Fibroblast of skin of back (primary cell): ENCODE measurements at regions not wholly inside any gene's neighbourhood (a gene's known extent, or its start where the extent isn't known, plus 50 kb on each side); places are given as distances from the start of the nearest gene placed in this dataset.
A peak's percentile ranks its signal among the peaks of the same experiment; 100 is the strongest.

Source experiments
- DNase-seq: peaks from one replicate; pipeline ENCODE4 v3.0.0-alpha.2; 2013

DNA sequence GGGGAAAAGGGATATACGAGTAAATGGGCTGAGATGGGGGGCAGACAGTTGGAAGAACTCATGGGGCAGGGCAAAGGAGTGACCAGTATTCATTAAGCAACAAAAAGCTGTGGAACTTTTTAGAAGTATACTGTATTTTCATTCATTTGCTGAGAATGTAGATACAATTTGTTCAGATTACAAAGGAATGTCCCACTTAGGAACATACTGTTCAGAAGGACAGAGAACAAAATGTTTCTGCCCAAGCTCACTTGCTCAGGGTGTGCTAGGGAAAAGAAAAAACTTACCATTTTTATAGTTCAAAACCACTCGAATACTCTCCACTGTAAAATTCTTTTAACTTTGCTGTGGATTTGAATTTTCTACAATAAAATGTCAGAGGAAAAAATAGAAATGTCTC, 135.2 kb upstream of the AFF2 start:
- no peak for DNase-seq

DNA sequence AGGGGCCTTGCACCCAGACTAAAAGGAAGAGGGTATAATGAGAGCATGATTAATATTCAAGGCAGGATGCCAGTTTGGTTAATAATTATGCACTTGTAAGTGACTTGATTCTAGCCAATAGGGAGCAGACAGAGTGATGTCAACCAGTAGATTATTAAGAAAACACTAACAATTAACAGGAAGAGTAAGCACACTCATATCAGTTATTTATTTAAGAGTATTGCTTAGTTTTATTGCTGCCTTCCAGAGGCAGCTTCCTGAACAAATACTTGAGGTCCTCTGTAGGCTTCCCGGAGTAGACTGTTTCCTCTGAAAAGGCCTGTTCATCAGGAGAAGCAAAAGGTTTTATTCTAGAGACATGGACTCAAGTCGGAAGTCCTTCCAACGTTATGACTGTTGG, 129.1 kb upstream of the AFF2 start:
- DNase-seq: no peak

DNA sequence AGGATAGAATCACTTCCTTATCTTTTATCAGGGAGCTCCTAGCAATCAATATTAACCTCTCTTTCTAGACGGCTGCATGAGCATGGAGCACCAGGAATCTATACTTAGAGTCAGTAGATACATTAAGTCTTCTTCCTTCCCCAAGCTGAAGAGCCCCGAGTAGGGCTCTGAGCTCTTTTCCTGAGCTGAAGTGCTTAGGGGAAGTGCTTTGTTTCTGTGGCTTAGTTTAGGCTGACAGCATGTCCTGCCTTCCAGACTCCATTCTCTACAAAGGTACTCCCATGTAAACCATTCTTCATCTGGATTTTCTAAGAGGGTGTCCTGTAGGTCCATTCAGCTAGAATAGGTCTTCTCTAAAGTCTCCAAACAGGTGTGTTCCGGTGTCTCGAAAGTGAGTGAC, 127.5 kb upstream of the AFF2 start:
- no peak for DNase-seq

DNA sequence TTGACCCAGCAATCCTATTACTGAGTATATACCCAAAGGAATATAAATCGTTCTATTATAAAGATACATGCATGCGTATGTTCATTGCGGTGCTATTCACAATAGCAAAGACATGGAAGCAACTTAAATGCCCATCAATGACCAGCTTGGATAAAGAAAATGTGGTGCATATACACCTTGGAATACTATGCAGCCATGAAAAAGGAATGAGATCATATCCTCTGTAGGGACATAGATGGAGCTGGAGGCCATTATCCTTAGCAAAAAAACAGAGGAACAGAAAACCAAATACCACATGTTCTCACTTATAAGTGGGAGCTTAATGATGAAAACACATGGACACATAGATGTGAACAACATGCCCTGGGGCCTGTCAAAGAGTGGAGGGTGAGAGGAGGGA, 124.1 kb upstream of the AFF2 start:
- no peak for DNase-seq

DNA sequence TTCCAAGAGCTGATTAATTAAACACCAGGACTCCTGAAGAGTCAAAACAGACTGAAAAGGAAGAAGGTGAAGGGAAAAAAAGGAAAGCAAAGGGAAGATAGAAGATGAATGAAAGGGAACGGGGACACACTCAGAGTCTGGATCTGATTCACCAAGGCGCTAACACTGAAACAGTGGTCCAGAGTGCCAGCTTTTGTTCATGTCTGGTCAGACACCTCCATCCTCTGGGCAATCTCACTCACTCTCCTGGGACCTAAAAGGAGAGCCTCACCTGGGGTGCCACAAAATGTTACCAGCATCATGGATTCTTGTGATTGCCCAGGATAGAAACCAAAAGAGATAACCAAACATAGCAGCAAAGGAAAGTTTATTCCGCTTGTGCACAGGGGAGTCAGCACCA, 120.3 kb upstream of the AFF2 start:
- DNase-seq: no peak

DNA sequence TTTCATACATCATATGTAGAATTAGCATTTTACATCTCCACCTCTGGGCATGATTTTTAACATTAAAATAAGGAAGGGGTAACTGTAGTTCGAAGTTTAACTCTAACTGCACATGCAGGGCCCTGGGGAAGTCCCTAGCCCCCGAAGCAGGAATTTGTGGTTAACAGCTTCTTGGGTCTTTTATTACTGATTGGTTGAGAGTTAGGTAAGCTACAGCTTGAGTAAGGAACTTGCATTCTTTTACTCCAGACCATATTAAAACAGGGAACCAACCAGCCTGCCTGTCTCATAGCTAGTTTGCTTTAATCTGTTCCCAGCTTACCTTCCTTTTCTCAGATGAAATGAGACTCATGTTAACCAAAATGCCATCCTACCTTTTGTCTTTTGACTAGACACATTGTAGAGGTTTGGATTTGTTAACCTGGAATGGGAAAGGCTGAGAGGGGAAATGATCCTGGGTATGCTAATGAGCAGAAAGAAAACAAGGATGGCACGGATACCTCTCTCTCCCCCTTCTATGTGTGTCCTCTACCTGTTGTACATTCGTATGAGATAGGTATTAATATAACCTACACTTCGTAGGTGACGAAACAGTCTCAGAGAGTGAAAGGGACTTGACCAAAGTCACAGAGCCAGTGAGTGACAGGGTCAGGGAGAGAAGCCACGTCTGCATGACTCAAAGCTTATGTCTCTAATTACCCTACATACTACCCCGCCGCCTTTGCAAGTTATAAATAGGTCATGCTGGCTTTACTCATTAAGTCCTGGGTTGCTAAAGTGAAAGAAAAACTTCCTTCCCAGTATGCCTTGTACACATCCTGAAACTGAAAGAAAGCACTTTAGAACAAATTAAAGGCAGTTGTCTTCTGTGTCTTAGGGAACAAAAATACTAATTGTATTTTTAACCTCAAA, 119.5 kb upstream of the AFF2 start:
- peak; percentile 42 for DNase-seq

DNA sequence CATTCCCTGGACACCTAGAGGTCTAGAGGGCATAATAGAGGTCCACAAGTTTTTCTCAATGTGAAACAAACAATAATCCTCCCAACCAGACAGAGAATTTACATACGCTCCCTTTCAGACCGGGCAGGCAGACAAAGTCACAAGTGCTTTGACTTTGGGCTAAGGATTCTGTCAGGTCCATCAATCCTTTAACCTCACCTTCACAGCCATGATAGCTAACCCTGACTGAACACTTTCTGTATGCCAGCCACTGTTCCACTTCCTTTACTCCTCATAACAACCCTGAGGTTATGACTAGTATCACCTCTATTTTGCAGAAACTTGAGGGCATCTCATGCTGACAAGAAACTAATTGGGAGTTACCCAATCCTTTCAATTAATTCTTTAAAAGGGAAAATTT, 118.8 kb upstream of the AFF2 start:
- no peak for DNase-seq

DNA sequence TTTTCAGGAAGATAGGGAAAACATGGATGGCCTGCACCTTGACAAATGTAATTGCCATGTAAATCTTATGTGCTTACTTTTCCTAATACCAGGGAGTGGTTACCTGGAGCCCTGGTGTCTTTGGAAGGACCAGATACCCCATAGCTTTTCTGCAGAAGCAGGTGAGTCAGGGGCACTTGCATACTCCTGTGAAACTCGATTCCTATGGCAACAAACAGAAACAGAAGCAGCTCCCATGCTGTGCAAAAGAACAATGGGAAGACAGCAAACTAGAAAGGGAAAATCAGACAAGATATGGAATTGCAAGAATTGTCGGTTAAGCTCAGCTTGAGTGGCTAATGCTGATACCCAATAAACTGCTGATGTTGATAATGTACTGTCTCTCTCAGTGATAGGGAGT, 117.4 kb upstream of the AFF2 start:
- no peak for DNase-seq

DNA sequence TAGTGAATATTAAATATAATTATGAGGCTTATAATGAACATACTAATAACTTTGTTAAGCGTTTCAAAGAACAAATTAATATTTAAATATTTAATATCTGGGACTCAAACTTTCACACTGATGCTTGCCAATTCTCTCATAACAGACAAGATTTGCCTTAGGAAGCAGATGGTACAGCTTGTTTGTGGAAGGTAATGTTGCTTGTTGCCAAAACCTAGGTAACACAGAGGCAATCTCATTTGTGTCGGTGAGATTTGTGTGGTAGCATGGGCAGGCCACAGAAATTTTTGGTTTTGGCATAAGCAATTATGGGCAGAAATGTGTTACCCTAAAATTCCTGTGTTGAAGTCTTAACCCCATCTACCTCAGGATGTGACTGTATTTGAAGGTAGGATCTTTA, 114.9 kb upstream of the AFF2 start:
- DNase-seq: no peak

DNA sequence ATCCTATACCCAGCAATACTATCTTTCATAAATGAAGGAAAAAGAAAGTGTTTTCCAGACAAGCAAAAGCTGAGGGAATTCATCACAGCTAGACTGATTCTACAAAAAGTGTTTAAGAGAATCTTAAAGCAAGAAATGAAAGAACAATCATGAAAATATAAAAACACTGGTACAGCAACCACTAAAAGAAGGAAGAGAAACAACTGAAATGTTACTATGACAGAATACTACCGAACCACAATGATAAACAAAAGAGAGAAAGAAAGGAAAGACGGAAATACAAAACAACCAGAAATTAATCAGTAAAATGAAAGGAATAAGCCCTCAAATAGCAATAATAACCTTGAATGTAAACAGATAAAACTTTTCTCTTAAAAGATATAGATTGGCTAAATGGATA, 110.8 kb upstream of the AFF2 start:
- DNase-seq: no peak

DNA sequence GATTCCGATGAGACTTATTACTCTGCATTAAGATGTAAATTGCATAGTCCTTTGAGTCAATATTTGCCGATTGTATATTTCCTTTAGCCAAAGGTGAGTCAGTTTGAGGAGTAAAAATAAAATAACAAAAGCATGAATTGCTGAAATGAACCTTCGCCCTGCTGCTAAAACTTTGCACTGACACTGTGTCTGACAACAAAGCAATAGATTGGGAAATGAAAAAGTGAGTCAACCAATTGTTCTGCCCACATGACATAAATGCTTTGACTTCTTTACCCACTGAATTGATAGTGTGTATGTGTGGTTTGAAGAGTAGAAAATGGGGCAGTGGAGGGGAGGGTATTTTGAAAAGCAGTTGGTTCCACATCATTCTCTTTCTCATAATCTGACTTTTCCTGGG, 88.4 kb upstream of the AFF2 start:
- no peak for DNase-seq

DNA sequence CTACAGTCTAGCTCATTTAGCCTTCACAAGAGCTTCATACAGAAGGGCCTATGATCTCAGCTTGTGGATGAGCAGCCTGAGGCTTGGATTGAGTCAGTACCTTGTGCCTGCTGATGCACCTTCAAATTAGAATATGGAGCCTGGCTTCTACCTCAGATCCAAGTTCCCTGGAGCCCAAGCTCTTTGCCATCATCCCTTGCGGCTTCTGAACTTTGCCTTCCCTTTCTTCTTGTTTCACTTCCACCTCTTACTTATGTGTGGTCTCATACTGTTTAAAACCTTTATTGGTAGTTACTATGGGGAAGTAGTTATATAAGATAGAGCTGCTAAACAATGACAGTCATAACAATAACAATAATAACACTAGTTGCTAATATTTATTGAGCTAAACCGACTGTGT, 84.3 kb upstream of the AFF2 start:
- no peak for DNase-seq

DNA sequence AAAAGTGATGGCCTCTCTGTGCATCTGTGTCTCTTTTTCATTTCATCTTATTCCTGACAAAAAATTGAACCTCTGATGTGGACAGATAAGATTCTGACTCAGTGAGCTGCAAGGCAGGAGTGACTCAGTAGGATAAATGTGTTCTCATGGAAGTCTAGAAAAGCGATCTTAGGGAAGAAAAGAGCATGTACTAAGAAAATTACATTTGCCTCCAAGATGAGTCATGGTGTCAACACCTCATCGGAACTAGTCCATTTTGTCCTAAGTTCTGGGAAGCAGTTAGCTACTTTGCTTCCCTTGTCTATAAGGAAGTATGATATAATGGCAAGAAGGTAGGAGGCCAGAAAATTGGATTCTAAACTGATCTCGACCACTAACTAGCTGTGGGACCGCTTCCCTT, 83.5 kb upstream of the AFF2 start:
- DNase-seq: peak; percentile 25

DNA sequence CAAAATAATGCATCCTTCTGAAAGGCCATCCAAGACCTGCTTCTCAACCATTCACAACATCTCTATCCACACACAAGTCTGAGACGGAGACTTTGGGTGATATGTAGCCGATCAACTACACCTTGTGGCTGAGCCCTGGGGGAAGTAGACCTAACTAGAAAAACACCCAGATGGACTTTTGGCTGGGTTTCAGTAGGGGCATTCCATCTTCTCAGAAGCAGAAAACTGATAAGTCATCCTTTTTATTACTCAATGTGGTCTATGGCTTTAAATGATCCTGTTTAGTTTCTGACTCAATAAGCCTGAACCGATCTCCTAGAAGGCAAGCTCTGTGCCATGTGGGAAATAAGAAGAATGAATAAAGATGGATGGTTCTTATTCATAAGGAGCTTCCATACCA, 82.5 kb upstream of the AFF2 start:
- peak; percentile 11 for DNase-seq

DNA sequence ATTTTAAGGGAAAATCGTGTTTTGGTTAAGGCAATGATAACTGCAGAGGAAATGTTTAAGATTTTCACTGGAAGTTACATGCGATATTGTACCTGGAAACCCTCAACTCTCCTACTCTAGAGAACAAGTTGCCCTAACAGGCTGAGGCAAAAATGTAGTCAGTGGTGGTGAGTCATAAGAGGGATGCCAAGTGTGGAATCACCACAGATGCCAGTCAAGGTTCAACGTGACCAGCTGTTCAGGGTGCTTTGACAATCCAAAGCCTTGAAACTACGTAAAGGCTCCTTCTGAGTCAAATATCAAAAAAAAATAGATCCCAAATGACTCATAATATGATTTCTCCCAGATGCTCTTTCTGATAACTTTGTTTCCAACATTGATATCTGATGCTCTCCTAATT, 77.9 kb upstream of the AFF2 start:
- DNase-seq: peak; percentile 1

DNA sequence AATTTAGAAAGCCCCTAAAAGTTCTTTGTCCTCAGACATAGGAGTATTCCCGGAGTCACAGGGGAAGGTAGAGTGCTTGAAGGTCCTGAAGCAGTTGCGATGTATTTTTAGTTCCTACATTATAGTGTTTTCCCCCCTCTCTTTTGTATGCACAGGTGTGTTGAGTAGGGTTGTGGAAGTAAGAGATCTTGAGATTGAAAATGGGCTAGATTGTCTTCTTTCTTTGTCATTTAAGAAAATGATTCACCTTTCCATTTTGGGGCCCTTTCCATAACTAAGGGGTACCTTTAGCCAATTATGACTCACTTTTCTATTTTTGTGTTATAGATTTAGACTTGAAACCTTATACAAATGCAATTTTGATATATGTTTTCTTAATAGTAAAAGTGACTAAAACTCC, 75.8 kb upstream of the AFF2 start:
- no peak for DNase-seq

DNA sequence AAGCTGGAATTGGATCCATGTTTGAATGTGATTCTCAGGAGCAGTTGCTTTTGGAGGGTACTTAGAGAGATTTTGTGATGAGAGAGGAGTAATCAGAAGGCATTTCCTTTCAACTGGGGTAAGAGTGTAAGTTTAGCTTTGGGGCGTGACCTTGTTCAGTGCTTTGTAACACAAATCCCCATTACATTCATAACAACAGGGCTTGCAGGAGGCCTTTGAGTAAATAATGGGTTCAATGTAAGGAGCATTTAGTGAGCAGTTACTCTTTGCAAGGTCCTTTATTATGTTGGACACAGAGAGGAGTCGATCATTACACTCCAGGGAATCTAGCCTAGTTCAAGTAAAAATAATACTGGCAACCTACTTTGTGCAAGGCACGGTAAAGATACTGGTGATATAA, 74.0 kb upstream of the AFF2 start:
- DNase-seq: no peak

DNA sequence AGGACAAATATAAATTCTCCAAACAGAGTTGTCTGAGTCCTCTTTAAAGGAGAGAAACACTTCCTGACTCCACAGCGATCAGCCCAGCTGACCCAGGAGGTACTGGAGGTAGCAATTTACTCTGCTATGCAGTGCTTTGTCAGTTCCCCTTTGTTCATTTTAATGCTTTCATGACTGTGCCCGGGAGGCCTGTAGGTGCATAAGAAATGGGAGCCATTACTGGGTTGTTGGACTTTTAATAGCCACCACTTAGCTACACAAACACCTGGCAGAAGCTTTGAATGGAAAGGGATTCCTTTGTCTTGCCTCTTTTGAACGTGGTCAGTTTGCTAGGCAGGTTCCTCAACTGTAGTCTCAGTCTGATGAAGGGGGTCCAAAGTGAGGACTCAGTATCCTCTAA, 59.0 kb upstream of the AFF2 start:
- no peak for DNase-seq

DNA sequence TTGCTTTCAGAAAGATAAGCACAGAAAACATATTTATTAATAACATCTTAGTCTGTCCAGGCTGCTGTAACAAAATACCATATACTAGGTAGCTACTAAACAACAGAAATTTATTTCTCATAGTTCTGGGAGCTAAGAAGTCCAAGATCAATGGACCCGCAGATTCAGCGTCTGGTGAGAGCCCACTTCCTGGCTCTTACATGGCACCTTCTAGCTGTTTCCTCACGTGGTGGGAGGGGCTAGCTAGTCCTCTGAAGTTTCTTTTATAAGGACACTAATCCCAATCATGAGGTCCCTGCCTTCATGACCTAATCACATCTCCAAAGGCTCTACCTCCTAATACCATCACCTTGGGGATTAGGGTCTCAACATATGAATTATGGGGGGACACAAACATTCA, 57.2 kb upstream of the AFF2 start:
- DNase-seq: no peak

DNA sequence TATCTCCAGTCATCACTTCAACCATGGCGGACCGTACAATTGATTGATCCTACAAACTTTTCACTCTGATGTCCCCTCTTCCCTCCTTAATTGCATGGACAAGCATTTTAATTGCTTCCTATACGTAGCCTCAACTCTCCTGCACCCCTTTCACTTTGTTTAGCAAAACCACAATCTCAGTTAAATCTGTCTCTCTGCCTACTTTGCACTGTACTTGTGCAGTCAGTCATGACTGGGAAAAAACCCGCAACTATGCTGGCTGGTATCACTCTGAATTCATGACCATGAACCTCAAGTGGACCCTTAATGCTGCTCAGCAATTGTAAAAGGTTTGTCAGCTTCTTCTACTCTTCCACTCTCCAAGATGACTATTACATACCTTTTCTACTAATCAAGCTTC, 51.7 kb upstream of the AFF2 start:
- no peak for DNase-seq
